GM12891 (cell line): ENCODE measurements at regions not wholly inside any gene's neighbourhood (a gene's known extent, or its start where the extent isn't known, plus 50 kb on each side); places are given as distances from the start of the nearest gene placed in this dataset.

Experiments
- POLR2A ChIP-seq: IDR thresholded peaks from 2 replicates; pipeline ENCODE4 v1.6.1; 2011; ENCODE audit warnings: low read depth, low read length, control low read depth
- POLR2AphosphoS5 ChIP-seq: IDR thresholded peaks from 2 replicates; pipeline ENCODE4 v1.6.1; 2011; ENCODE audit warnings: low read depth, low read length, control low read depth

- TF ChIP-seq POLR2A: no peak
- TF ChIP-seq POLR2AphosphoS5: no peak
These were observed 101.9 kb upstream of the MTPN start for GRCh38 chr7:136079066-136079465.
